SIG-M5 (cell line): ENCODE measurements at regions not wholly inside any gene's neighbourhood (a gene's known extent, or its start where the extent isn't known, plus 50 kb on each side); places are given as distances from the start of the nearest gene placed in this dataset.

Source experiments
- DNase-seq: peaks from one replicate; lab custom pipeline; 2025; lab: John Stamatoyannopoulos, UW

GRCh38 chr4:45985038-45985437 lies 138.8 kb downstream of the GABRG1 start:
- DNase-seq: no peak

- DNase-seq: no peak
Measured at GRCh38 chr4:45971108-45971507, 152.7 kb downstream of the GABRG1 start.

GRCh38 chr4:45957353-45957752 lies 166.5 kb downstream of the GABRG1 start:
- DNase-seq: no peak

GRCh38 chr4:45954276-45954675 lies 169.6 kb downstream of the GABRG1 start:
- DNase-seq: no peak

GRCh38 chr4:45951153-45951552 lies 172.7 kb downstream of the GABRG1 start:
- DNase-seq: no peak

- no peak for DNase-seq
Measured at GRCh38 chr4:45946699-45947098, 177.2 kb downstream of the GABRG1 start.

- no peak for DNase-seq
Measured at GRCh38 chr4:45944000-45944399, 179.9 kb downstream of the GABRG1 start.

- DNase-seq: no peak
Measured at GRCh38 chr4:45939056-45939455, 184.8 kb downstream of the GABRG1 start.

GRCh38 chr4:45931154-45931553 lies 192.7 kb downstream of the GABRG1 start:
- no peak for DNase-seq

- no peak for DNase-seq
Measured at GRCh38 chr4:45927641-45928040, 196.2 kb downstream of the GABRG1 start.

- no peak for DNase-seq
Measured at GRCh38 chr4:45925809-45926208, 198.0 kb downstream of the GABRG1 start.

- no peak for DNase-seq
Measured at GRCh38 chr4:45920861-45921260, 203.0 kb downstream of the GABRG1 start.

GRCh38 chr4:45910511-45910910 lies 213.3 kb downstream of the GABRG1 start:
- no peak for DNase-seq

GRCh38 chr4:45897946-45898585 lies 225.8 kb downstream of the GABRG1 start:
- DNase-seq: no peak

- DNase-seq: no peak
Measured at GRCh38 chr4:45883421-45883820, 240.4 kb downstream of the GABRG1 start.

GRCh38 chr4:45876235-45876890 lies 247.5 kb downstream of the GABRG1 start:
- no peak for DNase-seq

GRCh38 chr4:45869184-45869583 lies 254.7 kb downstream of the GABRG1 start:
- DNase-seq: no peak

- DNase-seq: no peak
Measured at GRCh38 chr4:45865781-45866180, 258.1 kb downstream of the GABRG1 start.

- DNase-seq: no peak
Measured at GRCh38 chr4:45855857-45856256, 268.0 kb downstream of the GABRG1 start.

- no peak for DNase-seq
Measured at GRCh38 chr4:45846016-45846415, 277.8 kb downstream of the GABRG1 start.

- no peak for DNase-seq
Measured at GRCh38 chr4:45841791-45842190, 282.1 kb downstream of the GABRG1 start.

GRCh38 chr4:45831692-45832091 lies 292.2 kb downstream of the GABRG1 start:
- no peak for DNase-seq

- no peak for DNase-seq
Measured at GRCh38 chr4:45803994-45804393, 319.9 kb downstream of the GABRG1 start.

- DNase-seq: no peak
Measured at GRCh38 chr4:45795135-45795534, 328.7 kb downstream of the GABRG1 start.
